Breast epithelium (tissue), 4 donors: ENCODE measurements at regions not wholly inside any gene's neighbourhood (a gene's known extent, or its start where the extent isn't known, plus 50 kb on each side); places are given as distances from the start of the nearest gene placed in this dataset.

Experiments used
- DNase-seq, 2 donors: peaks; one replicate each; pipeline ENCODE4 v3.0.0-alpha.2; 2019; ENCODE audit warnings: low spot score in 2 of 2
- H3K27ac ChIP-seq, 2 donors: fragments of 200-600 bp; sonication (generic) in 1 of 2; one replicate each; pipeline ENCODE4 v1.5.1; 2016 to 2019; ENCODE audit warnings: mild to moderate bottlenecking in 1 of 2
- H3K27me3 ChIP-seq, 2 donors: fragments of 200-600 bp; sonication (generic) in 1 of 2; one replicate each; pipeline versions ENCODE4 v1.5.1 to v1.6.0; 2017 to 2019; ENCODE audit warnings: control low read depth in 1 of 2, mild to moderate bottlenecking in 1 of 2
- H3K36me3 ChIP-seq: fragments of 200-600 bp; one replicate; pipeline ENCODE4 v1.5.1; 2019
- H3K4me1 ChIP-seq, 2 donors: fragments of 200-600 bp; sonication (generic); one replicate each; pipeline ENCODE4 v1.5.1; 2016 to 2019; ENCODE audit warnings: control low read depth in 1 of 2
- H3K4me3 ChIP-seq, 3 donors: fragments of 200-600 bp; sonication (generic); 1 replicate in 2 of 3; 2 replicates in 1 of 3; pipeline ENCODE4 v1.5.1; 2016 to 2019; ENCODE audit warnings: mild to moderate bottlenecking in 3 of 3, moderate library complexity in 2 of 3
- H3K9me3 ChIP-seq, 2 donors: fragments of 200-600 bp; sonication (generic) in 1 of 2; one replicate each; pipeline ENCODE4 v1.5.1; 2016 to 2019; ENCODE audit warnings: control low read depth in 1 of 2
- POLR2A ChIP-seq: fragments of 450-650 bp; IDR thresholded peaks from one replicate; pipeline ENCODE4 v1.6.1; 2016; ENCODE audit warnings: antibody characterized with exemption, mild to moderate bottlenecking, moderate library complexity
- POLR2AphosphoS5 ChIP-seq, 3 donors: sonication (generic); formaldehyde crosslinking; IDR thresholded peaks; one replicate each; pipeline ENCODE4 v1.6.1; 2017; ENCODE audit warnings: antibody characterized with exemption in 3 of 3
- intact Hi-C: fragments of 100-400 bp; cut with DNase I; formaldehyde crosslinking; loops from one replicate; pipeline ENCODE4 v1.15.1; 2023; ENCODE audit warnings: low total_unique reads
- TF ChIP-seq, protein P1 (sequence below), 3 donors: fragments of 450-650 bp; IDR thresholded peaks; one replicate each; pipeline ENCODE4 v1.5.1; 2016 to 2017; ENCODE audit warnings: antibody characterized with exemption in 3 of 3, mild to moderate bottlenecking in 3 of 3, moderate library complexity in 3 of 3

DNA sequence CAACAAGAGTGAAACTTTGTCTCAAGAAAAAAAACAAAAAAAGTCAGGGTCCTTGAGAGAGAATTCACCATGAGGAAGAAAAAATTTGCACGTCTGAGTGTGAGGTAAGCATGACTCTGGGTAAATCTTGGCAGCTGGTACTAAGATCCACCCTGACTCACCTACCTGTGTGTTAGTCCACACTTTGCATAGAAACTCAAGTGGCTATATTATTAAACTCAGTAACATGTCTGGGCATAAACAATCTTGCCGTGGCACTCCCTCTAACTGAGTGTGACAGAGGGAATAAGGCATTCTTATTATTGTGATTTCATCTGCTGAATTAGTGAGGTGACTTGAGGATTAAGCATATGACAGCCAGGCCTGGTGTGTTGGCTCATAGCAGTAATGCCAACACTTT lies 259.4 kb upstream of the VLDLR start:
- Histone ChIP-seq H3K4me3 (no peak overlapping the region), H3K4me1 (no peaks in the 10 kb centered on the region), H3K9me3 (no peaks in the 10 kb centered on the region), H3K27ac (no peak overlapping the region), H3K27me3 (no peaks in the 10 kb centered on the region), H3K36me3 (no peaks in the 10 kb centered on the region)
- no peak for TF ChIP-seq POLR2A
- TF ChIP-seq POLR2AphosphoS5 (IDR thresholded peaks at IDR 0.05) = no peak
- TF ChIP-seq, protein P1, sequence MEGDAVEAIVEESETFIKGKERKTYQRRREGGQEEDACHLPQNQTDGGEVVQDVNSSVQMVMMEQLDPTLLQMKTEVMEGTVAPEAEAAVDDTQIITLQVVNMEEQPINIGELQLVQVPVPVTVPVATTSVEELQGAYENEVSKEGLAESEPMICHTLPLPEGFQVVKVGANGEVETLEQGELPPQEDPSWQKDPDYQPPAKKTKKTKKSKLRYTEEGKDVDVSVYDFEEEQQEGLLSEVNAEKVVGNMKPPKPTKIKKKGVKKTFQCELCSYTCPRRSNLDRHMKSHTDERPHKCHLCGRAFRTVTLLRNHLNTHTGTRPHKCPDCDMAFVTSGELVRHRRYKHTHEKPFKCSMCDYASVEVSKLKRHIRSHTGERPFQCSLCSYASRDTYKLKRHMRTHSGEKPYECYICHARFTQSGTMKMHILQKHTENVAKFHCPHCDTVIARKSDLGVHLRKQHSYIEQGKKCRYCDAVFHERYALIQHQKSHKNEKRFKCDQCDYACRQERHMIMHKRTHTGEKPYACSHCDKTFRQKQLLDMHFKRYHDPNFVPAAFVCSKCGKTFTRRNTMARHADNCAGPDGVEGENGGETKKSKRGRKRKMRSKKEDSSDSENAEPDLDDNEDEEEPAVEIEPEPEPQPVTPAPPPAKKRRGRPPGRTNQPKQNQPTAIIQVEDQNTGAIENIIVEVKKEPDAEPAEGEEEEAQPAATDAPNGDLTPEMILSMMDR (IDR thresholded peaks at IDR 0.05) = no peak
- intact Hi-C loops = loop anchor here (10.0 kb wide), 1 partner anchor 1117 kb away; no protein-coding TSS in a partner anchor
- no peak for DNase-seq

DNA sequence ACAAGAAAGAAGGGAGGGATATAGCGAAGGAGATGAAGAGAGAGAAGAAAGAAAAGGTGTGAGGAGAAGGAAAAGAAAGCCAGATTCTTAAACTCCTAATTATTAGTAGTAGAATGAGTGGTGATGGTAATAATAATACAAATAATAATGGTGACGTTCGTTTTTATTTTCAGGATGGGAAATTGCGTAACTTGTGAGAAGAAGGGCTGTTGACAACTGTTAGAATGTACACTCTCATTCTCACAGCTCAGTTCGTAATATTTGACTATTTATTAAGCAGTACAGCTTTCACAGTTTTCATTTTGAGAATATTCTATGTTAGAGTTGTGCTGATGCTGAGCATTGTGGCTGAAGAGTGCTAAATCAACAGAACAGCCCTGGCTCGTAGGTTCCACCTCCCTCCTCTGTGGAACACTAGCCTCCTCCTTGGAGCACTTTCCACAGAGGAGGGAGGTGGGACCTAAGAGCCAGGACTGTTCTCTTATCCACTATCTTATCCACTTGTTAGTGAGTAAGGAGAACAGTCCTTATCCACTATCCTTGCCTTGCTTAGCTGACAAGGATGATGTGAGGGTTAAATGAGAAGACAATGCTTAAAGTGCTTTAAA lies 258.3 kb upstream of the VLDLR start:
- no peaks in the 10 kb centered on the region for H3K27me3 ChIP-seq
- intact Hi-C loops = loop anchor here (10.0 kb wide), 1 partner anchor 1118 kb away; no protein-coding TSS in a partner anchor
- TF ChIP-seq, protein P1 (IDR thresholded peaks at IDR 0.05) = no peak
- no peak for TF ChIP-seq POLR2A
- no peaks in the 10 kb centered on the region for H3K4me1 ChIP-seq
- no peaks in the 10 kb centered on the region for H3K9me3 ChIP-seq
- DNase-seq = no peak
- H3K36me3 ChIP-seq = no peaks in the 10 kb centered on the region
- H3K4me3 ChIP-seq = no peak overlapping the region
- no peak overlapping the region for H3K27ac ChIP-seq

DNA sequence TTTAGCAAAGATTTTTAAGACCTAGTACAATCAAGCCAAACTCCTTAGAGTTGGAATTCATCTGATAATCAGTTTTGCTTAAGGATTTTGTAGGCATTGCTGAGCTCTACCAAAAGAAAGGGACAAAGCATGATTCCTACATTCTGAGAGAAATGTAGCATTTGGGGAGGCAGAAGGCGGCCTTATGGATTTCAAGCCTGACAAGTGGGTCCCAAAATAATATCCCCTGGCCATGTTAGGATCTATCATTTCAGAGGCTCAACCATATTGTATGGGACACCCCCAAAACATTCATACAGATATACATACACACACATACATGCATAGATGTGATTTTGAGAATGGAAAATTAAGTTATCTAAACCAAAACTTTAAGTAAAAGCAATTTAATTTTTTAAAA lies 257.8 kb upstream of the VLDLR start:
- Histone ChIP-seq H3K9me3 (no peaks in the 10 kb centered on the region), H3K36me3 (no peaks in the 10 kb centered on the region), H3K4me1 (no peaks in the 10 kb centered on the region), H3K27me3 (no peaks in the 10 kb centered on the region), H3K4me3 (no peak overlapping the region), H3K27ac (no peak overlapping the region)
- TF ChIP-seq POLR2A = no peak
- TF ChIP-seq POLR2AphosphoS5 (IDR thresholded peaks at IDR 0.05) = no peak
- TF ChIP-seq, protein P1 (IDR thresholded peaks at IDR 0.05) = no peak
- DNase-seq = no peak
- intact Hi-C loops = loop anchor here (10.0 kb wide), 1 partner anchor 1119 kb away; no protein-coding TSS in a partner anchor

DNA sequence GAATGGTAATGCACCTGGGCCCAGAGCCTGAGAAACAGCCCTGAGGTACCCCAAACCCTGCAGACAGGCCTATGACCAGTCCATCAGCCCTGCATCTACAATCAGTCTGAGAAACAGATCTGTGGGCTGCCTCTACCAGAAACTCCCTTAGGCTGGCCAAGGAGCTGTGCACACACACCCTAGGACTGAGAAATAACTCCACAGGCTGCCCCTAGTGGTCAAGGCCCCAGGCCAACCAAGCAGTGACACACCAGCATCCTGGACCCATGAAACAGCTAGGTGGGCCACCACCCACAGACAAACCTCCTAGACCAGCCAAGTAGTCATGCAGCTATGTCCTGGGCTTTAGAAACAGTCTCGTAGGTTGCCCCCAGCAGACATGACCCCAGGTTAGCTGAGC lies 253.6 kb upstream of the VLDLR start:
- no peak for TF ChIP-seq POLR2A
- TF ChIP-seq POLR2AphosphoS5 (IDR thresholded peaks at IDR 0.05) = no peak
- TF ChIP-seq, protein P1 (IDR thresholded peaks at IDR 0.05) = no peak
- H3K4me3 ChIP-seq = no peak overlapping the region
- DNase-seq = no peak
- no peaks in the 10 kb centered on the region for H3K9me3 ChIP-seq
- no peaks in the 10 kb centered on the region for H3K4me1 ChIP-seq
- H3K27me3 ChIP-seq = no peaks in the 10 kb centered on the region
- intact Hi-C loops = loop anchor here (10.0 kb wide), 1 partner anchor 1123 kb away; no protein-coding TSS in a partner anchor
- H3K36me3 ChIP-seq = no peaks in the 10 kb centered on the region
- no peak overlapping the region for H3K27ac ChIP-seq

DNA sequence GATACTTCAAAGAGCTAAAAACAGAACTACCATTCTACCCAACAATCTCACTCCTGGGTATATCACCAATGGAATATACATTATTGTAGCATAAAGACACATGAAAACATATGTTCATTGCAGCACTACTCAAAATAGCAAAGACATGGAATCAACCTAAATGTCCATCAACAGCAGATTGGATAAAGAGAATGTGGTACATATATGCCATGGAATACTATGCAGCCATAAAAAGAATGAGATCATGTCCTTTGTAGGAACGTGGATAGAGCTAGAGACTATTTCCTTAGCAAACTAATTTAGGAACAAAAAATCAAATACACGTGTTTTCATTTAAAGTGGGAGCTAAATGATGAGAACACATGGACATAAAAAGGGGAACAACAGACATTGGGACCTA lies 247.9 kb upstream of the VLDLR start:
- Histone ChIP-seq H3K4me3 (no peak overlapping the region), H3K4me1 (no peaks in the 10 kb centered on the region), H3K9me3 (no peaks in the 10 kb centered on the region), H3K36me3 (no peaks in the 10 kb centered on the region), H3K27ac (no peak overlapping the region), H3K27me3 (no peaks in the 10 kb centered on the region)
- no peak for DNase-seq
- TF ChIP-seq, protein P1 (IDR thresholded peaks at IDR 0.05) = no peak
- no peak for TF ChIP-seq POLR2AphosphoS5 (IDR thresholded peaks at IDR 0.05)
- TF ChIP-seq POLR2A = no peak
- intact Hi-C loops = no loop called here
